GM18870 (cell line): ENCODE measurements at regions not wholly inside any gene's neighbourhood (a gene's known extent, or its start where the extent isn't known, plus 50 kb on each side); places are given as distances from the start of the nearest gene placed in this dataset.

Experiments used
- ATAC-seq: cut with Tn5 transposase; IDR thresholded peaks from one replicate; pipeline ENCODE4 v1.9.1; 2021; ENCODE audit warnings: moderate library complexity; ENCODE audit not compliant: unreplicated experiment

- no peak for ATAC-seq
Measured at GRCh38 chr20:58112017-58112781, 116.3 kb downstream of the ANKRD60 start.

DNA sequence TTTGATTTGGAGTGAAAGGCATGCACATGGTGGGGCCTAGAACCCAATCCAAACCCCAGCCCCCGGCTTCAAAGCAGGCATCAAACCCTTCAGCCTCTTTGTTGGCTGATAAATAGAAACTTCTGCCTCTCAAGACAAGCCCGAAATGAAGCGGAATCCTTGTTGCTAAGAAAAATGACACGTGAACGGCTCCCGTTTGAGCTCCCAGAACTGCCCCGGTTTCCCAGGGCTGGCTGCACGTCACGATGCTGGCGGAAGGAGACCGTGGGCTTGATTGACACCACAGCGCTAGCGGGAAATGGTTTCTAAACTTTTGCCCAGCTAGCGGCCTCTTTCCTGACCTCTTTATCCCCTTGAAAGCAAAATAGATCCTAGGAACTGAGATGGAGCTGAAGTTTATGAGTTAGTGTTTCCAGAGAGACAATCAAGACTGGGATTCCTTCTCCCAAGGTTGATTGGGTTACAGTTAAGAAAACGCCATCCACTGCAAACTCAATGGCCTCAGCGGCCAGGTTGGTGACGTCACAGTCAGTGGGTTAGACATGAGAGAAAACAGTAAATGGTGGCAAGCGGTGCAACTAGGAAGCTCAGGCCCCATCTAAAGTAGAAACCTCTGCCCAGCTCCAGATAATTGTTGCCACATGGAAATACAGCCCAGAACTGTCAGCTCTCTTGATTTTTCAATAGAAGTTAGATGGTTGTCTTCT, 117.0 kb downstream of the ANKRD60 start:
- ATAC-seq = no peak

DNA sequence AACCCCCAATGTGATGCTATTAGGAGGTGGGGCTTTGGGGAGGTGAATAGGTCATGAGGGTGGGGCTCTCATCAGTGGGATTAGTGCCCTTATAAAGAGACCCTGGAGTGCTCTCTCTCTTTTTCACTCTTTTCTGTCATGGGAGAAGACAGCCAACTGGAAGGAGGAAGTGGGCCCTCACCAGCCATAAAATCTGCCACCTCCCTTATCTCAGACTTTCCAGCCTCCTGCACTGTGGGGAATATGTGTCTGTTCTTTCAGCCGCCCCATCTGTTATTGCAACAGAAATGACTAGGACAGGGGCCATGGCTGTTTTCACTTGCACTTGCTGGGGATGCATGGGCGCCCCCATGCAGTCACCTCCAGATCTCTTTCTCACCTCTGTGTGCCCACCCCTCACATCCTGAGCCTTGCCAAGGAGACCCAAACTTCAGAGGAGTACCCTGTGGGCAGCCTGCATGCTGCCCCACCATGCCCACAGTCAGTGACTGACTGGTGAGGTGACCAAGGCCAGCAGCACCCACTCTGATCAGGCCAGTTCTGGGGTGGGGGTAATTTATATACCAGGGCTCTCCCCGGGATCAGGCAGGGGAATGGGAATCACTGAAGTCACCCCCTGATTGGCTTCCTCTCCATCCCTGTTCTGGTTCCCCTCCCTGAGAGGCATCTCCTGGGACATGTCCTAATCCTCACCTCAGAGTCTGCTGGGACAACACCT, 118.4 kb downstream of the ANKRD60 start:
- ATAC-seq = no peak

DNA sequence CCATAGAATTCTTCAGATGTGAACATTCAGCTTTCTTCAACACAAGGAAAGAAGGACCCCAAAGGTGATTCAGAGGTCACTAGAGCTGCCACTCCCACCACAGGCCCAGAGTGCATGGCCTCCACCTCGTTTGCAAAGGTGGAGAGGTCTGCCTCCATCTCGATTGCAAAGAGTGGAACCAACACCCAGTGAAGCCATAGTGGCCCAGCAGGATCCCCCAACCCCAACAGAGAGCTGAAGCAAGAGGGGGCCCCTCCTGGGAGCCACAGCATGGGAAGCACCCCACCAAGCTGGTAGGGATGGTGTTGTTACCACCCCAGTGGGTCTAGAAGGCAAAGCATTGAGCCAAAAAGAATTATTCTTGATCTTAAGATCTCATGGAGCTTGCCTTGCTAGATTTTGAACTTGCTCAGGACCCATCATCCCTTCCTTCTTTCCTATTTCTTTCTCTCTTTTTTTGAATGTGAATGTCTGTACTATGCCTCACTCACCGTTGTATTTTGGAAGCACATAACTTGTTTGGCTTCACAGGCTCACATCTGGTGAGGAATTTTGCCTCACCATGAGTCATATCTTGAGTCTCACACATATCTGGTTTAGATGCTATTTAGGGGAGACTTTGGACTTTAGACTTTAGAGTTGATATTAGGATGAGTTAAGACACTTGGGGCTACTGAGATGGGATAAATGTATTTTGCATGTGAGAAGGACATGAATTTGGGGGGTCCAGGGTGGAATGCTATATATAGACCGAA, 119.2 kb downstream of the ANKRD60 start:
- ATAC-seq = no peak

DNA sequence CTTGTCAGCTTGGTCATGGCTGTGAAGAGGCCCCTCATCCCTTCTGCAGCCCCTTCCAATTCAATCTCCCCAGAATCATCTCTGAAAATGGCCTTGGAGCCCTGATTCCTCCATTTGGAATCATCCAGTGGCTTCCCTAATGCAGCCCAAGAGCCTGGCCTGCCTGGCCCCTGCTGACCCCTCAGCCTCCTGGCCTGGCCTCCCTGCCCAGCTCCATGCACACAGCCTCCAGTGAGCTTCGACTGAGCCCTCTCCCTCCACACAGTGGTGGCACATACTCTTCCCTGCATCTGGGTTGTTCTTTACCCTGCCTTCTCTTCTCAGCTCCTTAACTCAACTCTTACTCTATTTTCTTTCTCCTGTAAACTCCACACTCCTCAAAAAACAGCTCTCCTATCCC, 120.9 kb downstream of the ANKRD60 start:
- ATAC-seq = no peak

GRCh38 chr20:58106143-58106750, 122.2 kb downstream of the ANKRD60 start:
- no peak for ATAC-seq

DNA sequence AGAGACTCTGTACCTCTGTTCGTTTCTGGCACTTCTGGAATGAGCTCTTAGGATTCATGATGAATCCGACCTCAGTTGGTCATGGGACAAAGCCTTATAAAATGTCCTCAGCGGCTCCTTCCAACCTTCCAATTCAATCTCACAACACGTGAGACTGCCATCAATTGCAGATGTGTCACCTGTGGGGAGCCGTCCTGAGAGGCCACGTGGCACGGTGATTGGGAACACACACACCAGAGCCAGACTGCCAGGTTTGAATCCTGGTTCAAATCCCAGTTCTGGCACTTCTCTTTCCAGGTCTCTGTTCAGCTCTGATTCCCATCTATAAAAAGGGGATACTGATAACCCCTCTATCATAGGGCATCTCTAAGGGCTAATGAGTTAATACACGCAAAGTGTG, 124.5 kb downstream of the ANKRD60 start:
- ATAC-seq = no peak

DNA sequence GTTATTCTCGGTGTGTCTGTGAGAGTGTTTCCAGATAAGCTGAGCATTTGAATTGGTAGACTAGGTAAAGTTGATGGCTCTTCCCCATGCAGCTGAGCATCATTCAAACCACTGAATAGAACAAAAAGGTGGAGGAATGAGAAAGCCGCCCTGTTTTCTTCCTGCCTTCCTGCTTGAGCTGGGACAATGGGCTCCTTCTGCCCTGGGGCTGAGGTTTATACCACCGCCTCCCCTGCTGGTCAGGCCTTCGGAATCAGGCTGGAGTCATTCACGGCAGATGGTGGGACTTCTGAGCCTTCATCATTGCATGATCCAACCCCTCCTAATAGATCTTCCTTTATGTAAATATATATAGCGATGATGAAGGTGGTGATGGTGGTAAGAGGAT, 124.9 kb downstream of the ANKRD60 start:
- ATAC-seq = no peak

DNA sequence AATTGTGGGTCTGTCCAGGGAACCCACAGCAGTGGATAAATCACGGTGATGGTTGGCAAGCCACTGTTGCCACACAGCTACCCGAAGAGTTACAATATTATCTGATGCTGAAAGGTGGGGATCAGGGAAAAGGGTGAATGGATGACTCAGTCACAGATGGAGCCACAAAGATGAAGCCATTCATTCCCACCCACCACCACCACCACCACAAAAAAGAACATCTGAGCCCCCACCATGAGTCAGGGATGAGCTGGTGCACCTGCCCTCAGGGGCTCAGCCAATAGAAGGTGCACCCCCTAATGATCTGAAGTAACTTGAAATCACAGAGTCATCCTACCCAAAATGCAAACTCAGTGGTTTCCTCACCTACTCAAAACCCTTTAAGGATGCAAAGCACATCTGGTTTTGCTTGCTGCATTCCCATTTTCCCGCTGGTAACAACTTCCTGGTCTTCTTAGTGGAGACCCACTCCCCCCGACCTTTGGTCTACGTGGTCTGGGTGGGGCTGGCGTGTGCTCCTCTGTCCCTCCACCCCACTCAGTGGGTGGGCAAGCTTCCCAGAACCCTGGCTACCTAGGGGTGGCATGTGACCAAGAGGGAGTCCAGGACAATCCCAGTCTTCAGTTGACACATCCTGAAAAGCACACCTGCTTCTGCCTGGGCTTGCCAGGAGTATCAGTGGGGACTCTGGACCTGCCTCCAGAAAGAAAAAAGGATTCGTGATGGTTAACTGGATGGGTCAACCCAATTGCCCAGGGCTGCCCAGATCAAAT, 125.5 kb downstream of the ANKRD60 start:
- ATAC-seq = no peak

DNA sequence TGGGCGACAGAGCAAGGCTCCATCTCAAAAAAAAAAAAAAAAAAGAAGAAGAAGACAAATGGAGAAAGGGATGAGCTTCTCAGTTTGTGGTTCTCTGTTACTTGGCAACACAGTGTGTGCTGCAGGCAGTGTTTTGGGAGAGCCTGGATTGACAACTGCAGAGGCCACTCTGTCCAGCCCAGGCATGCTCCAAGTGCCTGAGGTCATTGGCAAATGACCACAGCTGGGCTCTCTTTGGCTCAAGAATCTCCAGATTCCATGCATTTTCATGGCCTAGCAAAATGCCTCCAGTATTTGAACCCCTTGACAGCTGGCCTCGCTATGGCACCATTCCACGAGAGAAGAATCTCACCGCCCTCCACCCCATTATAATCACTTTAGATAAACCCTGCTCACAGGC, 126.2 kb downstream of the ANKRD60 start:
- no peak for ATAC-seq

- ATAC-seq = no peak
Measured at GRCh38 chr20:58100731-58101356, 127.6 kb downstream of the ANKRD60 start.

- no peak for ATAC-seq
Measured at GRCh38 chr20:58099956-58100730, 128.3 kb downstream of the ANKRD60 start.

- ATAC-seq = no peak
Measured at GRCh38 chr20:58099291-58099935, 129.0 kb downstream of the ANKRD60 start.

DNA sequence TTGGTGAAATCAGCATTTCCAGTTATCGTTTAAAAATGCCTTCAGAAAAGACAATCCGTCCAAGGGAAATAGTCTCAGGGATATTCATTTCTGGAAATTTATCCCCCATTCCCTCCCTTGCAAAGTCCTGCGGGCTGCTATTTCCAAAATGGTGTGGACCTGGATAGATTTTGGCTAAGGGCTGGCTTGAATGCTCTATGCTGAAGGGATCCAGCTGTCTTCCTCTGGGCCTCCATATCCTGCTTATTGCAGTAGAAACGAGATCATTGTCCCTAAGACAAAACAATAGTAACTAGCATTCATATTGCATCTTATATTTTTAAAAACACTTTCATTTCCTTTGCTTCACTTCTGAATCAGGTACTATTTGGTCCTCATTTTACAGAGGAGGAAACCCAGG, 129.9 kb downstream of the ANKRD60 start:
- ATAC-seq = no peak

DNA sequence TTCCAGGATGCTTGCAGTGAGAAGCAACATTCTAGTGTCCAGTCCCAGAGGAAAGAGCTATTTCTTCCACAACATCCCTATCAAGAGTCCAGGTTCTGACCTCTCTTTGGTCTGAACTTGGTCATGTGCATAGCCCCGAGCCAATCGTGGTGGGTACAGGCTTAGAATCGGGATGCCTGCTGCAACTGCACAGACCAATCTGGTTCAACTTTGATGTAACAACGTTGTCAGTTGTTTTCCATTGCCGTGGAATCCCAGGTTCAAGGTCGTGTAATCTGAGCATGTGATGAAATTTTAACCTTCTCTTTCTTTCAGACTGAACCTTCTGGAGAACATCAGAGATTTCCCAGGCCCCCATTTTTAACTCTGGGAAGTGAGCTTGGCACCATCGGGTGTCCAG, 130.5 kb downstream of the ANKRD60 start:
- ATAC-seq = no peak

DNA sequence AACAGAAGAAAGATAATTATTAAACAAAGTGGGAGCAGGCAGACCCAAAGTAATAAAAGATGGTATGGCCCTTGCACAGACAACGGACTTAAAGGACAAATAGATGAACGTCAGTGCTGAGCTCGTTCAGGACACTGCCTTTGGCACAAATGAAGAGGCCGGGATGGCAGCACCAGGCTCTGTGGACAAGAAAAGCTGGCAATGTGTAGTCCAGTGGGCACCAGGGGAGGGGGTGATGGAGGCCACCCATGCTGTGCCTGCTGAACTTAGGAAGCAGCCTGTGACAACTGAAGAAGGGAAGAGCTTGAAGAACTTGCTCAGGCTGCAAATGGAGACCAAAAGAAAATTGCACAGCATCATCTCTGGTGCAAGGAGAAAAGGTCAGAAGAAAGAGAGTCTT, 131.0 kb downstream of the ANKRD60 start:
- ATAC-seq = no peak

DNA sequence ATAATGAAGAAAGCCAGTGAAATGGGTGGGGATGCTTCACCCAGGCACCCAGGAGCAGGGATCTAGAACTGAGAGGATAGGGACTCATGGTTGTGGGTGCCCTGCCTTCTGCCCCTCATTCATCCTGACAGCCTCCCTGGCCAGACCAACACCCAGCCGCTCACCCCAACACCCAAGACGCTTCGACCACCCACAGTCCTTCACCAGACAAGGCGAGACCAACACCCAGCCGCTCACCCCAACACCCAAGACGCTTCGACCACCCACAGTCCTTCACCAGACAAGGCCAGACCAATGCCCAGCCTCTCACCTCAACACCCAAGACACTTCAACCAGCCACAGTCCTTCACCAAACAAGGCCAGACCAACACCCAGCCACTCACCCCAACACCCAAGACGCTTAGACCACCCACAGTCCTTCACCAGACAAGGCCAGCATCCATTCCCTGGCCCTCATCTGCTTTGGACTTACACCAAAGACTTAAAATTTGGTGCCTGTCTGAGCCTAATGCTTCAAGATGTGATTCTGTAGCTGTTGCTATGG, 131.5 kb downstream of the ANKRD60 start:
- ATAC-seq = no peak

DNA sequence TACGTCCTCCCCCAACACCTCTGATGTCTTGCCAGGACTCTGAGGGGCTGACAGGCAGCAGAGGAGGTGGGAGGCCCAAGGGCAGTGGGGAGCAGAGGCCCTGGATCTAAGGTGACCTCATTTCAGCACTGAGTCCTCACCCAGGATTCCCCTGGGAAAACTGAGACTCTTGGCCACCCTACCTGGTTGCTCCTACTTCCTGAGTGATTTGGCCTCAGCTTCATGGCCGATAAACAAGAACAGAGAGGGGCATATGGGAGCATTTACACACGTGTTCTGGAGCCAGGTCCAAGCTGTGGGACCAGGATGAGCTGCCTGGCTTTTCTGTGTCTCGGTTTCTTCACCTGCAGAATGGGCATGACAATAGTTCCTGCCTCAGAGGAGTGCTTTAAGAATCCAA, 133.8 kb downstream of the ANKRD60 start:
- ATAC-seq = no peak
